KG1 (cell line): ENCODE measurements at regions not wholly inside any gene's neighbourhood (a gene's known extent, or its start where the extent isn't known, plus 50 kb on each side); places are given as distances from the start of the nearest gene placed in this dataset.

ENCODE experiments used
- DNase-seq: peaks from one replicate; lab custom pipeline; 2025; lab: John Stamatoyannopoulos, UW

DNA sequence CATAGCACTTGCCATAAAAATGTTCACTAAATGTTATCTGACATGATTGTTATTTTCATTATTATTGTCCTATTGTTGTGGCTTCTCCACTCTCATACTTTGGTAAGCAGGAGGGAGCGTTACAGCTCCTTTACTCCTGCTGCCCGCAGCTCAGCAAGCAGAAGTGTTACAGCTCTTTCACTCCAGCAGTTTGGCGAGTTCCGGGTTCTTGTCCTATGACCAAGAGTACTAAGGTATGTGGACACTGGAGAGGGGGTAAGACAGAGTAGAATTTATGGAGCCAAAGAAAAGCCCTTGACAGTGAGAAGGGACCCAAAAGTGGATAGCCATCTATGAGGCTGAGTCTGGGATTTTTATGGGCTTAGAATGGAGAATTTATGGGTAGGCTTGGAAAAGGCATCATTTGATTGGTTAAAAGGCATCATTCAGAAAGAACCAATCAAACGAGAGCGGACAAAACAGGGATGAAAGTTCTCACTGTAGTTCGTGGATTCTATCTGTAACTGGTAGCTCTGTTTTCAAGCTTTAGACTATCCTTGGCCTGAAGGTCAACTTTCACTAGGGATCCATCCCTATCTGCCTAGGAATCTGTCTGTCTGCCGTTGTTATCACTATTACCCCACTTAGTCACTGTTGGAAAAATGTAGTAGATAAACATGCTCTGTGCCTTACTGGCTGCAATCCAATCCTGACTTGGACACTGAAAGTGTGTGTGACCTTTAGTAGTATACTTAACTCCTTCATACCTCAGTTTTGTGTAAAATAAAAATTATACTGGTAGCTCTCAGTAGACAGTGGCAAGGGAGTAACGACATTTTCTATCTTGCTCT, 545.6 kb upstream of the LCORL start:
- DNase-seq, result no peak

DNA sequence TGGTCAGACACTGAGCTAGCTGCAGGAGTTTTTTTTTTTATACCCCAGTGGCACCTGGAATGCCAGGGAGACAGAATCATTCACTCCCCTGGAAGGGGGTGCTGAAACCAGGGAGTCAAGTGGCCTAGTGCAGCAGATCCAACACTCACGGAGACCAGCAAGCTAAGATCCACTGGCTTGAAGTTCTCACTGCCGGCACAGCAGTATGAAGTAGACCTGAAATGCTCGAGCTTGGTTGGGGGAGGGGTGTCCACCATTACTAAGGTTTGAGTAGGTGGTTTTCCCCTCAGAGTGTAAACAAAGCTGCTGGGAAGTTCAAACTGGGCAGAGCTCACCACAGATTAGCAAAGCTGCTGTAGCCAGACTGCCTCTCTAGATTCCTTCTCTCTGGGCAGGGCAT, 537.9 kb upstream of the LCORL start:
- no peak for DNase-seq

DNA sequence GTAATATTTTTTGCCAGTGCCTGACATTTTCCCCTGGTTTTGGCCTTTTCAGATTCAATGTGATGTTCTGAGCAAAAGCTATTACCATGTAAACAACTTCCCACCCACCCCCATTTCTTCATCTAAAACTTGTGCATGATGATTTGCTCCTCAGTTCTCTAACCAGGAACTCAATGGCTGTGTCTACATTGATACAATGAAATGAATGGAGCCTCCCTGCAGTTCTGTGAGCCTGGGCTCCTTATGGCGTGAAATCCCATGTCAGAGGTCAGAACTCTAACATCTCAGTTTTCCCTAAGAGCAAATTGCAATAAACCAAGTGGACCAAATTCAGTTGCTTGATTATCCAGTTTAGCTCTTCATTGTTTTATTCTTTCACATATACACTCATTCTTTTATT, 534.8 kb upstream of the LCORL start:
- no peak for DNase-seq

DNA sequence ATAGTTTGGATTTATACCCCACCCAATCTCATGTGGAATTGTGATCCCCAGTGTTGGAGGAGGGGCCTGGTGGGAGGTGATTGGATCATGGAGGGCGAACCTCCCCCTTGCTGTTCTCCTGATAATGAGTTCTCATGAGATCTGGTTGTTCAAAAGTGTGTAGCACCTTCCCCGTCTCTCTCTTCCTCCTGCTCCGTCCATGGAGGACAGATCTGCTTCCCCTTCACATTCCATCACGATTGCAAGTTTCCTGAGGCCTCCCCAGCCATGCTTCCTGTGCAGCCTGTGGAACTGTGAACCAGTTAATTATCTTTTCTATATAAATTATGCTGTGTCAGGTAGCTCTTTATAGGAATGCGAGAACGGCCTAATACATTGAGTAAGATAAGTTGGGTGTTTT, 518.8 kb upstream of the LCORL start:
- DNase-seq, result no peak

DNA sequence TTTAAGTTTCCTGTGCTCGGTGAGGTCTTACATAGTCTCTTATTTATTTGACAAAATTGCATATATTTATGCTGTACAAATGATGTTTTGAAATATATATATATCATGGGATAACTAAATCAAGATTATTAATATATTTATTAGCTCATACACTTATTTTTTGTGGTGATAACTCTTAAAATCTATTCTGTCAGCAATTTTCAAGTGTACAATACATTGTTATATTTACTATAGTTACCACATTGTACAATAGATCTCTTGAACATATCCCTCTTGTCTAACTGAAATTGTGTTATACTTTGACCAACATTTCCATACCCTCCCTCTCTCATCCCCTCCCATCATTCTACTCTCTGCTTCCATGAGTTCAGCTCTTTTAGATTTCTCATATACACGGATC, 516.6 kb upstream of the LCORL start:
- DNase-seq, result no peak

DNA sequence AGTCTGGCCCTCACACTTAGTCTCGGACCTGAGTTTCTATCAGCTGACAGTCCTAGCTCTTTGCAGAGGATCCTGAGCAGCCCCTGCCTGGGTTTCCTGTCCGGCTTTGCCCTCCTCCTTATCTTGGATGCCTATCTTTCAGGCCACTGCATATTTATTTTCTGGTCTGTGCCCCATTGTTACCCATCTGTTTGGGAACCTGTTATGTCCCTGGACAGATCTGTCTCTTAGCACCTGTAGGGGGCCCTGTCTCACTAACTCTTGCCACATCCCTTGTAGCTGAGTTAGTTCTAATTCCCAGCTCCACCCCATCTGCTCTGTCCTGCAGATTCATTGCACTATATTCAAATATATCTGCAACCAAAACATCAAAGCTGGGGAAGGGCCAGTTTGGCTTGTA, 514.9 kb upstream of the LCORL start:
- no peak for DNase-seq

DNA sequence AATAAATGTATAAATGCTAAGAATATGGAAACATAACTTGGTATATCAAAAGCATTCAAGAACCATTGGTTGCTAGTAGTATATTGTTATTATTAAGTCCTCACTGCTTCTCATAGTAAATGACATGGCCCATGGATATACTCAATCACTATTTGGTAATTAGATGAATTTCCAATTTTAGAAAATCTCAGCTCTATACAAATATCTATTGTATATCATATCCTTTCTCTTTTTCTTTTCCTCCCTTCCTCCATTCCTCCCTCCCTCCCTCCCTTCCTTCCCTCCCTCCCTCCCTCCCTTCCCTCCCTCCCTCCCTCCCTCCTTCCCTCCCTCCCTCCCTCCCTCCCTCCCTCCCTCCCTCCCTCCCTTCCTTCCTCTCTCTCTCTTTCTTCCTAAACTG, 514.4 kb upstream of the LCORL start:
- DNase-seq, result no peak

DNA sequence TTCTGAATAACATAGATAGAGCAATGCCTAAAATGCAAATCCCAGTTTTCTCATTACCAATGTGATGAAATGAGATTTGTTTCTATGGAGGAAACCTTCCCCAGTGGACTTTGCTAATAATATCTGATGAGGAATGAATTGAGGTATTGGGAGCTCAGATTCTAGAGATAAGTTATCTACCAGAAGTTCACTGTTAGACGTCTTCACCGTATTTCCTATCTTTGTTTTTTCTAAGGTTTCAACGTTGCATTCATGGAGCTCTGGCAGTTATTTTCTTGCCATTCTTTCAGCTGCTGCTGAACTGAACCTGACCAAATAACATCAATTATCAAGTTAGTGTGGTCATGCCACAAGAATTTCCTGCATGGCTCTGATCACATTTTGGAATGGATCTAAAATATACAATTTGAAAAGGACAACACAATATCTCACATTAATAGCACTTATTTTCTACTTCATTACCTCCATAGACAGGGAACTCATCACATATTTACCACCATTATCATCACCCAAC, 511.8 kb upstream of the LCORL start:
- DNase-seq, result no peak

DNA sequence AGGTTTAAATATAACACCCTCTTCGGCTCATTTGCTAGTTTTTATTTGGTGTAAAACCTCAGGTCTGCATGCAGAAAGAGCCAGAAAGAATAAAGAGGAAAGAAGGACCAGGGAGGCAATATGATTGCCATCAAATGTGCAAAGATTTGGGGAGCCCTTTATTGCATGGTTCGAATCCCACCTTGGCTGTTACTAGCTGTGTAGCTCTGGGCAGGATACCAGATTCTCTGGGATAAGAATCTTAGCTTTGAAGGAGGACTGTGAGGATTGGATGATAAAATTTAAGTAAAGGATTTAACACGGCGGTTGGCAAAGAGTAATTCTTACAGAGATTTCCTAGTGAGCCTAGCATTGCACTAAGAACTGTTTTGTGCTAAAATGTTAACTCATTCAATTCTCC, 510.2 kb upstream of the LCORL start:
- no peak for DNase-seq

DNA sequence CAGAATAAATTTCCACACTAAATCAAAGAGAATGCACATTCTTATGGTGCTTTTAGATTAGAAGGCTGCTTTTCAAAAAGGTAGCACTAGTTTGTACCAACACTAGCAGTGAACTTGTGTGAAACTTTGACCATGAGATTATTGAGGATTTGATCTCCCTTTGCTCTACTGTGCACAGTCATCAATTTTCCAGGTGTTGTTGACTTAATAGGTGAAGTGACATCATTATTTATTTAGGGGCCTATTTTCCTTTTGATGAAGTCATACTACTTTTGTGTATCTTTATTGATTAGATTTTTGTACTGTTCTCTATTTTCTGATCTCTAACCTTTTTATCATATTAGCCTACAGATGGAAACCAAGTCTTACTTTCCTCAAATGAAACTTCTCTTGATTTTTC, 507.9 kb upstream of the LCORL start:
- DNase-seq, result no peak

DNA sequence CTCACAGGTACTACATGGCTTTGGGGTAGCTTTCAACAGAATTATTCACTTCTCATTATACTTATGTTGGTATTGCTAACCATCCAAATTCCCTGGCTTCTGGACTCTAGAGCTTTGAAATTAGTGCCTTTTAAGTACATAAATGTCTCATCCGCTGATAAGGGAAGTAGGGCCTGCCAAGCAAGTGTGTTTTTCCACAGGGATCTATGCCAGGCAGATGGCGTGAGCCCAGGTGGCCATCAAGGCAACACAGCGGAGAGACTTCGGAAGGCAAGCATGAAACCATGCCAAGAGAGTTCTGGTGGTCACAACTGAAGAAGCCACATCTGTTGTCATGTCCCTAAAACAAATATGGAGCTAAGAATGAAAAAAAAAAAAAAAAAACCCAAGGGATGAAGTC, 503.1 kb upstream of the LCORL start:
- no peak for DNase-seq

DNA sequence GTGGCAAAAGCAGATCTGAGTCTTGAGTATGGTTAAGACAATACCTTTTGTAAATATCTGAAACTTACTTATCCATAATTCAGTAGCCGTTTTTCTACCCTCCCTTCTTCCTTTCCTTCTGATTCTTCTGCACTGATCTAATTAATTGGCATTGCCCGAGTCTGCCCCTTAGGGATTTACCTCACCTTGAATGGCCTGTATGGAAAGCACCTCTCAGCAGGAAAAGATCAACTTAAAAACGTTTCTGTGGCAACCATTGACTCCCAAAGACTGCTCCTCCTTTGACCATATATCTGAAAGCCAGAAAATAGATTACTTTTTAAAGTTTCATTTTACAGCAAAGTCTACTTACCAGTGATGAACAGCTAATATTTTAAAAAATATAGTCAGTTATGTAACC, 496.5 kb upstream of the LCORL start:
- DNase-seq, result no peak

DNA sequence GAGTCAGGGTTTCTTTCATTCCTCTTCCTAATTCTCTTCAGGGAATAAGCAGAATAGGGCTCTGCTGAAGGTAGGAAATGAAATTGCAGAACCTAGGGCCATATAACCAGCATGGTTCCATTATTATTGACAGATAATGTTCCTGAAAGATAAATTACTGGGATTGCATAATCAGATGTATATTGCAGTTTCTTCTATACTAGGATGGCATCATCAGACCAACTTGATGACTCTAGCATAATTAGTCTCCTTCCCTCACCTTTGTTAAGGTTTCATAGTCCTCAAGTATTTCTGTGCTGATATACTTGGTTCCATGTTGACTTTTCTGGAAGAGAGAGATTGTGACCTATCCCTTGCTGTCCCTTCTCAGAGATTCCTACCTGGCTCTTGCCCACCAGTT, 492.3 kb upstream of the LCORL start:
- no peak for DNase-seq

DNA sequence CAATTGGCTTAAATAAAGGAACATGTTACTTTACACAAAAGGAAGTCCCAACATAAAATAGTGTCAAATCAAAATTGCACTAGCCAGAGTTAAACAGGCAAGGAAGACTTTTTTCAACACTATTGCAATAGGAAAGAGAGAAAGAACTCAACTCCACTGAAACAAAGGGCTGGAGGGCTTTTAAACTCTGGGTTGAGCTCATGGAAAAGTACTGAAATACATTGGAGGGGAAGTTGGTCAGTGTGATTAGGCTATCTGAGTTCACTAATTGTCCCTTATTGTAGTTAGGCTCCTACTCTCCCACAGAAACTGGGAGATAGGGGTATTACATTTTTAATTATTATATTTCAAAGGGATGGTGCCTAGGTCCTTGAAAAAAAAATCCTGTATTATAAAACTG, 491.2 kb upstream of the LCORL start:
- no peak for DNase-seq

DNA sequence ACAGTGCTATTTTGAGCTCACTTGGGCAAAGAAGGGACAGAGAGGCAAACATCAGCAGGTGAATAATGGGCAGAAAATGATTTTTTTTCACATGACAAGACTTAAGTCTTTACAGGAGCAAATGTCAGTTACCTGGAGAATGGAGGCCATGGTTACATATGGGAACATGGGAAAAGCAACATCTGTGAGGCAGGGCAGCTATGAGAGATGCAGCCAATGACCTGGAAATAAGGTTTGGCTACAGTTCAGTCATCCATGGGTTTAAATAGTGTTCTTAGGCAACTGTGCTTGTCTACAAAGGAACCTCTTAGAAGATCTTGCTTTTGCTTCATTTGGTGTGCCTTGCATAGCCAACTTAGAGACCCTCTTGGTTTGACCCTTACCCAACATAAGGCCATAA, 490.2 kb upstream of the LCORL start:
- no peak for DNase-seq

DNA sequence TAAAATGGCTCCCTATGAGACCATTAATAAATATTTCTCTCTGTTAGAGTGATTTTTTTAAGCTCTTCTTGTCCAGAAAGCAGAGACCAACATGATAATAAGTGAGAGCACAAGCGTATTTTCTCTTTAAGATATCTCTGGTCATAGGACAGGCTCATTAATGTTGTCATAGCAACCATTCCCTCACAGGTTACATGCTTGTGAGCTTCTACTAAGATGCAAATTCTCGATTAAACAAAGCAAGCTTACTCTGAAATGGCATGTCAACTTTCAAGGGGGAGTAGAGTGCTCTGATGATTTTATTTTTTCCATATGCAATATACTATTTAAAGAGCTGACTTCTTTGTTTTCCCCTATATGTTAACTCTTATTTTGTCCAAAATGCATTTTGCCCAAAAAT, 487.2 kb upstream of the LCORL start:
- DNase-seq, result no peak

DNA sequence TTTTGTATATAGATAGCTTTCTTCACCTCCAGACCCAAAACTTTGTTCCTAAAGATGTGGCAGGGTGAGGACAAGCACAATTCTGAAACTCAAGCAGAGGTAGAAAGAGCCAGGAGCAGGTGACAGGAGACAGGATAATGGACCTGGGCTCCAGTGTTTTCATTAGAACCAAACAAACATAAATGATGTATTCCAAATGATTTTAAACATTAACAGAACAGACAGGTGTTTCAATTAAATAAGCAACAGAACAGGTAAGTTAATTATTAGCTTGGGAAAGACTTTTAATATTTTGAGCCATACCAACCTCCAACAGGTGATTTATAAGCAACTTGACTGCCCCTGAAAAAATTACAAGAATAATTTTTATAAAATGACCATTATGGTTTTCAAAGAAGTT, 459.4 kb upstream of the LCORL start:
- no peak for DNase-seq

DNA sequence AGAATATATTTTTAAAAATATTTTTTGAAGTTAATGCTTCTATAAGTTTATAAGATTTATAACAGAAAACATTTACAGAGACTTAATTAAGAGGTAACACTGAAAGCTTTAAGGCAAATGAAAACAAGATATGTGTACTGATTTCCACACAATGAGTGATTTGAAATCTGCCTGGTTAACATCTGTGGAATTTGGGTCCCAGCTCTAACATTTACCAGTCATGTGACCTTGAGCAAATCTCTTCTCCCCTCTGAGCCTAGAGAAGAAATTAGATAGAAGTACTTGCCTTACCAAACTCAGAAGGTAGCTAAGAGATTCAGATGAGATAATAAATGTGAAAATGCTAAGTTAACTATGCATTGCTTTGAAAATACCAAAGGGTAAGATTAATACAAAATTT, 458.8 kb upstream of the LCORL start:
- DNase-seq, result no peak

DNA sequence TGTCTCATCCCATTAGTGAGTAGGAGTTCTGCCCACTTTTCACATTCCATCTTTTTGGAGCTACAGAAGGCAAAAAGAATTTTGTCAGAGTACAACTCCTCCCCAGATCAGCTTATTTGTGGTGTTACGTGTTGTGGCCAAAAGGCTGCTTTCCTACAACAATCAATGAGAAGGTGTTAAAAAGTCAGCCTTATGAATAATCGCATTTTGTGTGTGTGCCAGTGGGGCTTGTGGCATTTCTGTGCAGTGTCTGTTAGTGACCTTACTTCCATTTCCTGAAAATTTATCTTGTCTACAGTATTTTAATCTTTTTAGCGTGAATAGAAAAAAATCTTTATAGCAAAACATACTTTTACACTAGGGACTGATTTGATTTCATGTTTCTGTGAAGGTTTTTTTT, 458.3 kb upstream of the LCORL start:
- DNase-seq, result no peak

DNA sequence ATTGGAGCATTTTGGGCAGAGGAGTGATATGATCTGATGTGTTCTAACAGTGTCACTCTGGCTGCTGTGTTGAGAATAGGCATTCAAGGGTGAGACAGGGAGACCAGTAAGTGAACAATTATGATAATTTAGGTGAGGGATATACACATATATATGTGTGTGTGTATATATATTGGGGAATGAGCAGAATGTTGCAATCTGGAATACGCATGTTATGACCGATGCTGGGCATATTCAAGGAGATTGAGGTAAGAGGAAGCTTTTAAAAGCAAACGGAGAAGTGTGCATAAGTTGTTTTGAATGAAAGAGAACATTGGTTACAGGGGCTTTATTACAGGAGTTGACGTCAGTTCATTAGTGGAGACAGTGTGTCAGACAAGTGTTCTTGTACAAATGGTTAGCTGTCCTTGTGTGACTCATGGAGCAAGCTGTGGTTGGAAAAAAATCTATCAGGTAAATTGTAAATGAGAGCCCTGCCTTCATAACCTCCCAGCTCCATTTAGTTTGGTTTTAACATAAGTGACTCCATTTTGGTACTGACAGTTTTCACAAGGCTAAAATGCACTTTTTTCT, 442.5 kb upstream of the LCORL start:
- no peak for DNase-seq

DNA sequence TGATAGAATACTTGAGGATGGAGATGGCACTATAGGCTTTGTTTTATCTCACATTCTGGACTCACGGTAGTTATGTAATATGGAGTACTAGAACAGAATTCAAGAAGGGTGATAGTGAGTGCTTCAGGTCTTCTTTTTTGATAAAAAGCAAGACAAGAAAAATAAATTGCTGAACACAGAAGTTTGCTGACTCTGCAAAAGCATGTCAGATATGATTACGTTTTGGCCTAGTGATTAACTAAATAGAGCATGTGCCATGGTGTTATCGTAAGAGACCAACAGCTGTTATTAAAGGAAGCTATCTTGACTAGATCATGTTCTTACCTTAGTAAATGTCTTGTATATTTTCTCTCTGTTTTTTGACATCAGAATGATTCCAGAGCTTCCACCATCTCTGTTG, 436.9 kb upstream of the LCORL start:
- no peak for DNase-seq

DNA sequence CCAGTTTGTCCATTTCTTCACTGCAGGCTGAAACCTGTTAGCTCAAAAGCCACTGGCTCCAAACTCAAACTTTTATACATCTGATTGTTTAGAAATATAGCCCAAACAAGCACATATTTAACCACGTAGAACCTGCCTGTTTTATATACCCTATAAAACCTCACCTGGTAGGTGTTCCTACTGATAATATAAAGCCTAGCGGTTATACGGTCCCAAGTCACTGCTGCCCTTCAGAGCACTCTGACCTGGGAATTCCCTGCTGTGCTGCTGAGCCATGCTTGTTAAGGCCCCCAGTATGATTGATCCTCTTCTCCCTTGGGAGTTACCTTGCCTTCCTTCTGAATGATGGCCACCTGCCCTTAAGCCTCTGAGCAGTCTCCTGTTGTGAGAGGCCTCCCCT, 432.8 kb upstream of the LCORL start:
- DNase-seq, result no peak

DNA sequence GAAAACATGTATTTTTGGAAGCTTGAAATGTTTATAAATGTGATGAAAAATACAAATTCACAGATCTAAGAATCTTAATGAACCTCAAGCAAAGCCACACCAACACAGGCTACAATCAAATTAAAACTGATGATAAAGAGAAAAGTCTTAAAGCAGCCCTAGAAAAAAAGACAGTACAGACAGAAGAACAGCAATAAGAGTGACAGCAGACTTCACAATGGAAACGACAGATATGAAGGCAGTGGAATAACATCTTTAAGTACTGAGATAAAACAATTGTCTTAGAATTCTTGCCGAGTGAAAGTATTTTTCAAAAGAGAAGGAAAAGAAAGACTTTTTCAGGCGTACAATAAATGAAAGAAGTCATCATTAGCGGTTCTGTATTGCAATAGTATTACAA, 423.6 kb upstream of the LCORL start:
- DNase-seq, result no peak

DNA sequence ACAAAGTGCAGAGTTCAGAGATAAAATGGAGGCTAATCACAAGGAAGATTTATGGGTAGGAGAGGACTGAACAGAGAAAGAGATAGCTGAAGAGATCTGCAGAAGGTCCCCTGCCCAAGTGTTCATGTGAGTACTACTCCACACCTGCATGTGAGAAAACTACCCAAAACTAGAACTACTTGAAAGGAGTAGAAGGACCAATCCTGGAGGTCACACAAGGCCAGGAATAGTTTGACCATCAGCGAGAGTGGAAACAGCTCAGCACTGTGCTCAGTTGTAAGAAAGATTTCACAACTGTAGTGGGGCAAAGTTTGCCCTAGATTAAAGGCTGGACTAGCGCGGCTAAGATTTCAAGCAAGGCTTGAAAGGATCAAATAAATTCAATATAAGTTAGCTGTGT, 422.7 kb upstream of the LCORL start:
- DNase-seq, result no peak
